VCaP (cell line): ENCODE measurements at regions not wholly inside any gene's neighbourhood (a gene's known extent, or its start where the extent isn't known, plus 50 kb on each side); places are given as distances from the start of the nearest gene placed in this dataset.

ENCODE experiments used
- H3K27ac ChIP-seq: fragments of 450-650 bp; 2 replicates; pipeline ENCODE4 v1.5.1; 2017
- CTCF ChIP-seq: fragments of 450-650 bp; conservative IDR thresholded peaks from 2 replicates; pipeline ENCODE4 v1.5.1; 2017; ENCODE audit warnings: mild to moderate bottlenecking, moderate library complexity

- peak overlapping the region; percentile 66 for H3K27ac ChIP-seq
- no peak for TF ChIP-seq CTCF
Observed at GRCh38 chr2:120935339-120936313, 200.0 kb downstream of the GLI2 start.

- TF ChIP-seq CTCF = no peak
- no peak overlapping the region for H3K27ac ChIP-seq
Observed at GRCh38 chr2:120936476-120937334, 201.0 kb downstream of the GLI2 start.

- H3K27ac ChIP-seq = no peak overlapping the region
Observed at GRCh38 chr2:120937686-120938044, 202.0 kb downstream of the GLI2 start.

GRCh38 chr2:120938045-120938771 is 202.5 kb downstream of the GLI2 start:
- no peak for TF ChIP-seq CTCF
- no peak overlapping the region for H3K27ac ChIP-seq

More at GRCh38 chr2:120937686-120938044, 202.0 kb downstream of the GLI2 start:
- TF ChIP-seq CTCF = no peak

- TF ChIP-seq CTCF = no peak
- no peak overlapping the region for H3K27ac ChIP-seq
Observed at GRCh38 chr2:120939595-120940318, 204.1 kb downstream of the GLI2 start.

GRCh38 chr2:120940319-120940696 is 204.6 kb downstream of the GLI2 start:
- H3K27ac ChIP-seq = no peak overlapping the region
- TF ChIP-seq CTCF = no peak
